GM19455 (cell line): ENCODE measurements at regions not wholly inside any gene's neighbourhood (a gene's known extent, or its start where the extent isn't known, plus 50 kb on each side); places are given as distances from the start of the nearest gene placed in this dataset.
"Not testable (repeated sequence)": the region's sequence is repeated elsewhere in the genome, so short reads cannot be mapped to it uniquely, and the experiment has no call there.

ENCODE experiments used
- ATAC-seq: cut with Tn5 transposase; IDR thresholded peaks from one replicate; pipeline ENCODE4 v1.9.1; 2021; ENCODE audit not compliant: unreplicated experiment

- ATAC-seq = no peak
Measured at GRCh38 chr9:25808554-25808953, 130.3 kb upstream of the TUSC1 start.

- ATAC-seq = no peak
Measured at GRCh38 chr9:25804856-25805255, 126.6 kb upstream of the TUSC1 start.

- ATAC-seq = not testable (repeated sequence)
Measured at GRCh38 chr9:25801989-25802388, 123.7 kb upstream of the TUSC1 start.

GRCh38 chr9:25773805-25774204 lies 95.6 kb upstream of the TUSC1 start:
- no peak for ATAC-seq

GRCh38 chr9:25755951-25756350 lies 77.7 kb upstream of the TUSC1 start:
- ATAC-seq = no peak

GRCh38 chr9:25752398-25752797 lies 74.2 kb upstream of the TUSC1 start:
- no peak for ATAC-seq

GRCh38 chr9:25742256-25742655 lies 64.0 kb upstream of the TUSC1 start:
- no peak for ATAC-seq

GRCh38 chr9:25733336-25733982 lies 55.2 kb upstream of the TUSC1 start:
- no peak for ATAC-seq

- not testable (repeated sequence) for ATAC-seq
Measured at GRCh38 chr9:25731895-25732794, 53.9 kb upstream of the TUSC1 start.
